IMR-90 (cell line): ENCODE measurements at regions not wholly inside any gene's neighbourhood (a gene's known extent, or its start where the extent isn't known, plus 50 kb on each side); places are given as distances from the start of the nearest gene placed in this dataset.

ENCODE experiments used
- ATAC-seq: fragments of 200-7000 bp; cut with Tn5 transposase; 2 replicates; pipeline ENCODE4 v1.9.1; 2020; ENCODE audit warnings: low read depth, mild to moderate bottlenecking, moderate library complexity
- BruUV-seq: library from RNA; stranded (reverse); fragments of 400-500 nt; replicated peaks from 2 replicates; lab custom pipeline; 2021; lab: Mats Ljungman, UMichigan
- CTCF ChIA-PET: fragments of 300-600 bp; formaldehyde crosslinking; extraction: SDS; loops from one replicate; lab custom pipeline; 2021; ENCODE audit warnings: antibody characterized with exemption; lab: Yijun Ruan, JAX
- POLR2A ChIA-PET: fragments of 300-600 bp; sonication (Branson Sonifier 250); formaldehyde crosslinking; loops from one replicate; lab custom pipeline; 2022; ENCODE audit warnings: antibody characterized with exemption; ENCODE audit not compliant: unreplicated experiment; lab: Charles Lee
- DNase-seq: peaks from one replicate; pipeline ENCODE4 v3.0.0; 2013
- H2AFZ ChIP-seq: replicated peaks from 2 replicates; pipeline ENCODE3; 2013; ENCODE audit warnings: low read length, mild to moderate bottlenecking; ENCODE audit not compliant: poor library complexity
- H2AK5ac ChIP-seq: 2 replicates; pipeline ENCODE4 v1.6.1; 2013; ENCODE audit warnings: low read depth, low read length, inconsistent platforms
- H2AK9ac ChIP-seq: replicated peaks from 2 replicates; pipeline ENCODE3; 2013; ENCODE audit warnings: mild to moderate bottlenecking, low read depth, low read length, moderate library complexity; ENCODE audit not compliant: poor library complexity
- H2BK120ac ChIP-seq: 2 replicates; pipeline ENCODE4 v1.6.1; 2013; ENCODE audit warnings: low read depth, low read length, inconsistent platforms
- H2BK15ac ChIP-seq: 3 replicates; pipeline ENCODE4 v1.6.1; 2013; ENCODE audit warnings: low read depth, low read length, inconsistent platforms
- H2BK20ac ChIP-seq: 2 replicates; pipeline ENCODE4 v1.6.1; 2013; ENCODE audit warnings: low read depth, mild to moderate bottlenecking, inconsistent platforms, low read length, moderate library complexity
- H2BK5ac ChIP-seq: 2 replicates; pipeline ENCODE4 v1.6.1; 2013; ENCODE audit warnings: mild to moderate bottlenecking, low read depth, low read length, inconsistent platforms; ENCODE audit not compliant: poor library complexity, severe bottlenecking
- H3K14ac ChIP-seq: replicated peaks from 2 replicates; pipeline ENCODE4 v1.6.1; 2013; ENCODE audit warnings: low read depth, low read length, inconsistent platforms
- H3K18ac ChIP-seq: 2 replicates; pipeline ENCODE4 v1.6.1; 2013; ENCODE audit warnings: low read depth, low read length, control low read depth
- H3K23ac ChIP-seq: 2 replicates; pipeline ENCODE4 v1.6.1; 2013; ENCODE audit warnings: low read depth, low read length, inconsistent platforms
- H3K27ac ChIP-seq: 2 replicates; pipeline ENCODE4 v1.5.1; 2013; ENCODE audit warnings: mild to moderate bottlenecking, control low read depth, low read length; ENCODE audit not compliant: insufficient read depth
- H3K27me3 ChIP-seq: 2 replicates; pipeline ENCODE4 v1.6.1; 2013; ENCODE audit warnings: low read length; ENCODE audit not compliant: control insufficient read depth, insufficient read depth
- H3K36me3 ChIP-seq: 2 replicates; pipeline ENCODE4 v1.6.1; 2013; ENCODE audit warnings: low read length, mixed read lengths; ENCODE audit not compliant: control insufficient read depth, insufficient read depth
- H3K4ac ChIP-seq: 2 replicates; pipeline ENCODE4 v1.6.1; 2013; ENCODE audit warnings: low read depth, low read length, inconsistent platforms
- H3K4me1 ChIP-seq: 2 replicates; pipeline ENCODE4 v1.6.1; 2013; ENCODE audit warnings: low read length, mixed read lengths; ENCODE audit not compliant: control insufficient read depth, insufficient read depth
- H3K4me2 ChIP-seq: 2 replicates; pipeline ENCODE4 v1.6.1; 2013; ENCODE audit warnings: low read depth, mild to moderate bottlenecking, control low read depth, low read length, moderate library complexity
- H3K4me3 ChIP-seq: 2 replicates; pipeline ENCODE4 v1.5.1; 2013; ENCODE audit warnings: low read depth, mild to moderate bottlenecking, control low read depth, low read length, moderate library complexity; ENCODE audit not compliant: insufficient read depth
- H3K56ac ChIP-seq: 2 replicates; pipeline ENCODE4 v1.6.1; 2013; ENCODE audit warnings: low read length, inconsistent platforms; ENCODE audit not compliant: insufficient read depth; ENCODE audit errors: extremely low read depth
- H3K79me1 ChIP-seq, 2 experiments: 2 replicates each; pipeline ENCODE4 v1.6.1; 2013; ENCODE audit warnings: low read length in 2 of 2, inconsistent platforms in 1 of 2, low read depth in 1 of 2
- H3K9ac ChIP-seq: 2 replicates; pipeline ENCODE4 v1.6.1; 2013; ENCODE audit warnings: low read depth, low read length, control low read depth
- H3K9me1 ChIP-seq: 2 replicates; pipeline ENCODE4 v1.6.1; 2013; ENCODE audit warnings: low read length, inconsistent platforms; ENCODE audit not compliant: insufficient read depth
- H3K9me3 ChIP-seq: 2 replicates; pipeline ENCODE4 v1.6.1; 2013; ENCODE audit warnings: low read length; ENCODE audit not compliant: control insufficient read depth, insufficient read depth
- H4K20me1 ChIP-seq: 2 replicates; pipeline ENCODE4 v1.6.1; 2013; ENCODE audit warnings: low read length, inconsistent platforms; ENCODE audit not compliant: insufficient read depth
- H4K5ac ChIP-seq: 2 replicates; pipeline ENCODE4 v1.6.1; 2013; ENCODE audit warnings: mild to moderate bottlenecking, low read depth, low read length, control low read depth
- H4K8ac ChIP-seq, 2 experiments: 2 replicates each; pipeline ENCODE4 v1.6.1; 2013; ENCODE audit warnings: low read depth in 2 of 2, low read length in 2 of 2, control low read depth in 1 of 2, inconsistent platforms in 1 of 2
- H4K91ac ChIP-seq: 2 replicates; pipeline ENCODE4 v1.6.1; 2013; ENCODE audit warnings: low read depth, low read length, inconsistent platforms; ENCODE audit not compliant: insufficient read depth
- BHLHE40 ChIP-seq: fragments of 150-350 bp; IDR thresholded peaks from 2 replicates; pipeline ENCODE4 v1.6.1; 2016; ENCODE audit warnings: mild to moderate bottlenecking, low read depth, low read length
- CEBPB ChIP-seq: IDR thresholded peaks from 2 replicates; pipeline ENCODE4 v1.6.1; 2012; ENCODE audit warnings: low read depth, low read length, improper control_type of control experiment
- CHD1 ChIP-seq: IDR thresholded peaks from 2 replicates; pipeline ENCODE4 v1.6.1; 2012; ENCODE audit warnings: low read depth, low read length, improper control_type of control experiment
- FOS ChIP-seq: fragments of 150-350 bp; IDR thresholded peaks from 2 replicates; pipeline ENCODE4 v1.6.1; 2016; ENCODE audit warnings: low read depth, low read length
- MAFK ChIP-seq: IDR thresholded peaks from 2 replicates; pipeline ENCODE4 v1.6.1; 2012; ENCODE audit warnings: low read depth, low read length, improper control_type of control experiment
- MAZ ChIP-seq: IDR thresholded peaks from 2 replicates; pipeline ENCODE4 v1.6.1; 2012; ENCODE audit warnings: low read depth, mild to moderate bottlenecking, low read length, improper control_type of control experiment, moderate library complexity, borderline replicate concordance
- MXI1 ChIP-seq: IDR thresholded peaks from 2 replicates; pipeline ENCODE4 v1.6.1; 2012; ENCODE audit warnings: low read depth, mild to moderate bottlenecking, low read length, moderate library complexity, borderline replicate concordance
- NFE2L2 ChIP-seq: fragments of 150-350 bp; IDR thresholded peaks from 2 replicates; pipeline ENCODE4 v1.6.1; 2016; ENCODE audit warnings: low read depth, mild to moderate bottlenecking, low read length
- POLR2A ChIP-seq: IDR thresholded peaks from 2 replicates; pipeline ENCODE4 v1.6.1; 2012; ENCODE audit warnings: mild to moderate bottlenecking, low read depth, low read length
- RAD21 ChIP-seq: IDR thresholded peaks from 2 replicates; pipeline ENCODE4 v1.6.1; 2012; ENCODE audit warnings: low read length, improper control_type of control experiment
- RCOR1 ChIP-seq: IDR thresholded peaks from 2 replicates; pipeline ENCODE4 v1.6.1; 2012; ENCODE audit warnings: mild to moderate bottlenecking, low read length, improper control_type of control experiment; ENCODE audit not compliant: insufficient replicate concordance
- RFX5 ChIP-seq: IDR thresholded peaks from 2 replicates; pipeline ENCODE4 v1.8.0; 2012; ENCODE audit warnings: low read depth, mild to moderate bottlenecking, low read length, moderate library complexity
- SMC3 ChIP-seq: fragments of 150-350 bp; IDR thresholded peaks from 2 replicates; pipeline ENCODE4 v1.6.1; 2016; ENCODE audit warnings: low read depth, mild to moderate bottlenecking, antibody characterized with exemption, low read length, moderate library complexity
- USF2 ChIP-seq: fragments of 150-350 bp; IDR thresholded peaks from 2 replicates; pipeline ENCODE4 v1.6.1; 2017; ENCODE audit warnings: mild to moderate bottlenecking, antibody characterized with exemption, low read length, low read depth
- WGBS, 2 experiments: methylation state at CpG; one replicate each; pipeline versions ENCODE4 v1.1.5 to v1.1.7; 2013; ENCODE audit warnings: missing lambda C conversion rate in 2 of 2; ENCODE audit not compliant: insufficient read length in 1 of 2; ENCODE audit errors: extremely low coverage in 2 of 2; 5-methylcytosine and 5-hydroxymethylcytosine counted together
- dilution Hi-C: fragments of 300-500 bp; cut with HindIII; formaldehyde crosslinking; loops from one replicate; pipeline ENCODE4 v1.14.3; 2018; ENCODE audit warnings: low sequenced_read_pairs; ENCODE audit not compliant: unreplicated experiment
- in situ Hi-C: fragments of 300-500 bp; cut with MboI; formaldehyde crosslinking; loops from 3 replicates; pipeline ENCODE4 v1.14.3; 2019; ENCODE audit warnings: low sequenced_read_pairs, inconsistent platforms, mixed read lengths
- intact Hi-C: fragments of 100-400 bp; cut with micrococcal nuclease; formaldehyde crosslinking; loops from 2 replicates; pipeline ENCODE4 v1.10.0; 2022
- TF ChIP-seq, protein P1 (sequence below): conservative IDR thresholded peaks from 2 replicates; pipeline ENCODE4 v1.5.1; 2012; ENCODE audit warnings: mild to moderate bottlenecking, low read depth, low read length, improper control_type of control experiment
- TF ChIP-seq, protein P2 (sequence below): fragments of 150-350 bp; IDR thresholded peaks from 2 replicates; pipeline ENCODE4 v1.6.1; 2016; ENCODE audit warnings: low read depth, mild to moderate bottlenecking, low read length, moderate library complexity, borderline replicate concordance

GRCh38 chr5:68375540-68375939 is 160.0 kb downstream of the PIK3R1 start:
- DNase-seq (no peak), ATAC-seq (no peak)
- Histone ChIP-seq H4K8ac (no peak overlapping the region), H2AK9ac (no peak overlapping the region), H4K20me1 (no peaks in the 10 kb centered on the region), H2AFZ (no peak overlapping the region), H2BK15ac (no peak overlapping the region), H3K18ac (no peak overlapping the region), H3K9ac (no peak overlapping the region), H3K27ac (no peak overlapping the region), H3K14ac (no peak overlapping the region), H3K4me2 (no peak overlapping the region), H3K9me3 (peaks cover 3% of the 10 kb centered on the region; the same call in 1 of the 2 replicates), H2BK120ac (no peak overlapping the region), H3K4me3 (no peak overlapping the region), H2BK20ac (no peak overlapping the region), H2BK5ac (no peak overlapping the region), H4K5ac (no peak overlapping the region), H3K79me1 (no peaks in the 10 kb centered on the region), H3K4me1 (no peaks in the 10 kb centered on the region), H2AK5ac (no peak overlapping the region), H3K4ac (no peak overlapping the region), H4K91ac (no peak overlapping the region), H3K36me3 (no peaks in the 10 kb centered on the region), H3K9me1 (no peaks in the 10 kb centered on the region), H3K27me3 (no peaks in the 10 kb centered on the region; the same call in 1 of the 2 replicates), H3K23ac (no peak overlapping the region), H3K56ac (no peak overlapping the region)
- BruUV-seq, result no TSS peak
- dilution Hi-C loops (no loop called here), in situ Hi-C loops (no loop called here), intact Hi-C loops (loop anchor here (5.0 kb wide), 1 partner anchor 38 kb away; no protein-coding TSS in a partner anchor)
- ChIA-PET POLR2A (no interaction called here), CTCF (no interaction called here)
- 60% methylated on average over 1 of the region's 3 CpGs; no CpG with 5 or more reads in 1 of the 2 experiments for WGBS, 2 experiments
- no peak for TF ChIP-seq MAZ
- TF ChIP-seq MXI1, result no peak
- TF ChIP-seq, protein P1, sequence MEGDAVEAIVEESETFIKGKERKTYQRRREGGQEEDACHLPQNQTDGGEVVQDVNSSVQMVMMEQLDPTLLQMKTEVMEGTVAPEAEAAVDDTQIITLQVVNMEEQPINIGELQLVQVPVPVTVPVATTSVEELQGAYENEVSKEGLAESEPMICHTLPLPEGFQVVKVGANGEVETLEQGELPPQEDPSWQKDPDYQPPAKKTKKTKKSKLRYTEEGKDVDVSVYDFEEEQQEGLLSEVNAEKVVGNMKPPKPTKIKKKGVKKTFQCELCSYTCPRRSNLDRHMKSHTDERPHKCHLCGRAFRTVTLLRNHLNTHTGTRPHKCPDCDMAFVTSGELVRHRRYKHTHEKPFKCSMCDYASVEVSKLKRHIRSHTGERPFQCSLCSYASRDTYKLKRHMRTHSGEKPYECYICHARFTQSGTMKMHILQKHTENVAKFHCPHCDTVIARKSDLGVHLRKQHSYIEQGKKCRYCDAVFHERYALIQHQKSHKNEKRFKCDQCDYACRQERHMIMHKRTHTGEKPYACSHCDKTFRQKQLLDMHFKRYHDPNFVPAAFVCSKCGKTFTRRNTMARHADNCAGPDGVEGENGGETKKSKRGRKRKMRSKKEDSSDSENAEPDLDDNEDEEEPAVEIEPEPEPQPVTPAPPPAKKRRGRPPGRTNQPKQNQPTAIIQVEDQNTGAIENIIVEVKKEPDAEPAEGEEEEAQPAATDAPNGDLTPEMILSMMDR, result no peak
- TF ChIP-seq BHLHE40, result no peak
- TF ChIP-seq FOS, result no peak
- TF ChIP-seq USF2, result no peak
- no peak for TF ChIP-seq CEBPB
- no peak for TF ChIP-seq SMC3
- TF ChIP-seq RAD21, result no peak
- no peak for TF ChIP-seq NFE2L2
- TF ChIP-seq RFX5, result no peak
- no peak for TF ChIP-seq CHD1
- no peak for TF ChIP-seq MAFK
- TF ChIP-seq, protein P2, sequence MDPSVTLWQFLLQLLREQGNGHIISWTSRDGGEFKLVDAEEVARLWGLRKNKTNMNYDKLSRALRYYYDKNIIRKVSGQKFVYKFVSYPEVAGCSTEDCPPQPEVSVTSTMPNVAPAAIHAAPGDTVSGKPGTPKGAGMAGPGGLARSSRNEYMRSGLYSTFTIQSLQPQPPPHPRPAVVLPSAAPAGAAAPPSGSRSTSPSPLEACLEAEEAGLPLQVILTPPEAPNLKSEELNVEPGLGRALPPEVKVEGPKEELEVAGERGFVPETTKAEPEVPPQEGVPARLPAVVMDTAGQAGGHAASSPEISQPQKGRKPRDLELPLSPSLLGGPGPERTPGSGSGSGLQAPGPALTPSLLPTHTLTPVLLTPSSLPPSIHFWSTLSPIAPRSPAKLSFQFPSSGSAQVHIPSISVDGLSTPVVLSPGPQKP, result no peak
- TF ChIP-seq RCOR1, result no peak
- TF ChIP-seq POLR2A, result no peak
